GM23248 (cell line): ENCODE measurements at regions not wholly inside any gene's neighbourhood (a gene's known extent, or its start where the extent isn't known, plus 50 kb on each side); places are given as distances from the start of the nearest gene placed in this dataset.

ENCODE experiments used
- EZH2 ChIP-seq: fragments of 200-600 bp; sonication (generic); IDR thresholded peaks from 2 replicates; pipeline ENCODE4 v1.6.1; 2018; ENCODE audit warnings: antibody characterized with exemption, mild to moderate bottlenecking; ENCODE audit not compliant: insufficient read depth, poor library complexity, severe bottlenecking
- EZH2phosphoT487 ChIP-seq: fragments of 200-600 bp; sonication (generic); IDR thresholded peaks from 2 replicates; pipeline ENCODE4 v1.6.1; 2018; ENCODE audit warnings: antibody characterized with exemption, moderate library complexity, mild to moderate bottlenecking, low read depth; ENCODE audit not compliant: insufficient read depth

DNA sequence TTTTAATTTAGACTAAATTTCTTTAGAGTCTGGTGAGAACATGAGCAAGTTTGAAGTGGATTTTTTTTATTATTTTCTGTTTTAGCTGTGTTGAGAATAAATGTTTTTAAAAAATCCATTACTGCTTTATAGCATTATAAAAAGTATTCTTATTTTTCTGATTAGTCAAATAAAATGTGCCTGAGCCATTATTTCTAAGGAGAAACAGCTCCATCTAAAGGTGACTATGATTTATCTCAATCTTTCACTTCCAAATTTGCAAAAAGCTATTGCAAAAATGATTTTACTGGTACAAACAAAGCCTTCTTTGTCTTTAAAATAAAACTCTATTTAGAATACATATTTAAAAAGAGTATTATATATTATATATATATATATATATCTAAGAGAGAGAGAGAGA is 959.2 kb downstream of the FAM133A start:
- TF ChIP-seq EZH2, result no peak
- no peak for TF ChIP-seq EZH2phosphoT487
